ENCODE measurements at regions not wholly inside any gene's neighbourhood (a gene's known extent, or its start where the extent isn't known, plus 50 kb on each side); places are given as distances from the start of the nearest gene placed in this dataset.

- H3K4me3 ChIP-seq (IDR thresholded peaks at IDR 0.05; ENCODE audit: insufficient read depth, low read depth, low read length): no peak overlapping the region
- no peaks in the 10 kb centered on the region for H3K4me1 ChIP-seq (ENCODE audit: low read depth, poor library complexity, severe bottlenecking)
- no peak for TF ChIP-seq CTCF (conservative IDR thresholded peaks at IDR 0.05; ENCODE audit: low read depth, low read length)
- no peaks in the 10 kb centered on the region for H4K20me1 ChIP-seq (ENCODE audit: insufficient read depth)
- no peaks in the 10 kb centered on the region for H3K36me3 ChIP-seq (ENCODE audit: insufficient read depth)
- no peaks in the 10 kb centered on the region for H3K79me2 ChIP-seq (ENCODE audit: insufficient read depth, low read depth)
- H2AFZ ChIP-seq (ENCODE audit: low read depth): no peak overlapping the region
- H3K27me3 ChIP-seq (ENCODE audit: insufficient read depth, low read depth): no peaks in the 10 kb centered on the region
- no peak overlapping the region for H3K4me2 ChIP-seq
- H3K9ac ChIP-seq: no peak overlapping the region
- H3K27ac ChIP-seq: no peak overlapping the region
Measured at GRCh38 chr6:120514544-120514943, 819.7 kb downstream of the TBC1D32 start.

GRCh38 chr6:120511712-120512111 is 822.6 kb downstream of the TBC1D32 start:
- Histone ChIP-seq H3K9ac (no peak overlapping the region), H3K36me3 (ENCODE audit: insufficient read depth) (no peaks in the 10 kb centered on the region), H4K20me1 (ENCODE audit: insufficient read depth) (no peaks in the 10 kb centered on the region), H3K27ac (no peak overlapping the region), H3K79me2 (ENCODE audit: insufficient read depth, low read depth) (no peaks in the 10 kb centered on the region), H3K4me1 (ENCODE audit: low read depth, poor library complexity, severe bottlenecking) (no peaks in the 10 kb centered on the region), H2AFZ (ENCODE audit: low read depth) (no peak overlapping the region), H3K4me2 (no peak overlapping the region), H3K4me3 (IDR thresholded peaks at IDR 0.05; ENCODE audit: insufficient read depth, low read depth, low read length) (no peak overlapping the region), H3K27me3 (ENCODE audit: insufficient read depth, low read depth) (no peaks in the 10 kb centered on the region)
- no peak for TF ChIP-seq CTCF (conservative IDR thresholded peaks at IDR 0.05; ENCODE audit: low read depth, low read length)

- Histone ChIP-seq H3K4me3 (IDR thresholded peaks at IDR 0.05; ENCODE audit: insufficient read depth, low read depth, low read length) (no peak overlapping the region), H3K4me1 (ENCODE audit: low read depth, poor library complexity, severe bottlenecking) (no peaks in the 10 kb centered on the region), H2AFZ (ENCODE audit: low read depth) (no peak overlapping the region), H3K79me2 (ENCODE audit: insufficient read depth, low read depth) (no peaks in the 10 kb centered on the region), H3K27me3 (ENCODE audit: insufficient read depth, low read depth) (no peaks in the 10 kb centered on the region), H3K27ac (no peak overlapping the region), H4K20me1 (ENCODE audit: insufficient read depth) (no peaks in the 10 kb centered on the region), H3K9ac (no peak overlapping the region), H3K4me2 (no peak overlapping the region), H3K36me3 (ENCODE audit: insufficient read depth) (no peaks in the 10 kb centered on the region)
- TF ChIP-seq CTCF (conservative IDR thresholded peaks at IDR 0.05; ENCODE audit: low read depth, low read length): no peak
Measured at GRCh38 chr6:120498711-120499110, 835.6 kb downstream of the TBC1D32 start.

GRCh38 chr6:120496661-120497060 is 837.6 kb downstream of the TBC1D32 start:
- Histone ChIP-seq H3K36me3 (ENCODE audit: insufficient read depth) (no peaks in the 10 kb centered on the region), H4K20me1 (ENCODE audit: insufficient read depth) (no peaks in the 10 kb centered on the region), H3K9ac (no peak overlapping the region), H3K4me2 (no peak overlapping the region), H3K4me1 (ENCODE audit: low read depth, poor library complexity, severe bottlenecking) (no peaks in the 10 kb centered on the region), H3K79me2 (ENCODE audit: insufficient read depth, low read depth) (no peaks in the 10 kb centered on the region), H3K27me3 (ENCODE audit: insufficient read depth, low read depth) (no peaks in the 10 kb centered on the region), H3K27ac (no peak overlapping the region), H2AFZ (ENCODE audit: low read depth) (no peak overlapping the region), H3K4me3 (IDR thresholded peaks at IDR 0.05; ENCODE audit: insufficient read depth, low read depth, low read length) (no peak overlapping the region)
- TF ChIP-seq CTCF (conservative IDR thresholded peaks at IDR 0.05; ENCODE audit: low read depth, low read length): no peak

- no peak overlapping the region for H3K27ac ChIP-seq
- no peaks in the 10 kb centered on the region for H3K79me2 ChIP-seq (ENCODE audit: insufficient read depth, low read depth)
- no peak for TF ChIP-seq CTCF (conservative IDR thresholded peaks at IDR 0.05; ENCODE audit: low read depth, low read length)
- H3K4me2 ChIP-seq: no peak overlapping the region
- H3K4me1 ChIP-seq (ENCODE audit: low read depth, poor library complexity, severe bottlenecking): no peaks in the 10 kb centered on the region
- H3K27me3 ChIP-seq (ENCODE audit: insufficient read depth, low read depth): no peaks in the 10 kb centered on the region
- H3K36me3 ChIP-seq (ENCODE audit: insufficient read depth): no peaks in the 10 kb centered on the region
- no peak overlapping the region for H2AFZ ChIP-seq (ENCODE audit: low read depth)
- no peak overlapping the region for H3K9ac ChIP-seq
- H4K20me1 ChIP-seq (ENCODE audit: insufficient read depth): no peaks in the 10 kb centered on the region
- H3K4me3 ChIP-seq (IDR thresholded peaks at IDR 0.05; ENCODE audit: insufficient read depth, low read depth, low read length): no peak overlapping the region
Measured at GRCh38 chr6:120493505-120493904, 840.8 kb downstream of the TBC1D32 start.

All from KMS-11 (cell line).